Keratinocyte (primary cell): ENCODE measurements at regions not wholly inside any gene's neighbourhood (a gene's known extent, or its start where the extent isn't known, plus 50 kb on each side); places are given as distances from the start of the nearest gene placed in this dataset.

Experiments used
- CTCF ChIP-seq, 3 experiments: IDR thresholded peaks in 1 of 3; conservative IDR thresholded peaks in 1 of 3; optimal IDR thresholded peaks in 1 of 3; 2 replicates in 2 of 3; 3 replicates in 1 of 3; pipeline versions ENCODE3 to v1.5.1; 2011; ENCODE audit warnings: low read length in 3 of 3, mild to moderate bottlenecking in 3 of 3, moderate library complexity in 2 of 3, control low read depth in 1 of 3, inconsistent platforms in 1 of 3; ENCODE audit not compliant: insufficient read depth in 2 of 3; ENCODE audit errors: extremely low read depth in 1 of 3
- EZH2 ChIP-seq: IDR thresholded peaks from one replicate; pipeline ENCODE4 v1.6.1; 2012; ENCODE audit warnings: inconsistent platforms, mild to moderate bottlenecking, low read length, moderate library complexity

GRCh38 chr12:69030321-69030720 lies 97.3 kb upstream of the CPM start:
- TF ChIP-seq CTCF (optimal IDR thresholded peaks at IDR 0.05 in 1 of 3, IDR thresholded peaks at IDR 0.05 in 1 of 3, conservative IDR thresholded peaks at IDR 0.05 in 1 of 3; ENCODE audit: extremely low read depth in 1 of 3, insufficient read depth in 2 of 3, low read length in 3 of 3) (no peak), EZH2 (no peak)
